ENCODE measurements at regions not wholly inside any gene's neighbourhood (a gene's known extent, or its start where the extent isn't known, plus 50 kb on each side); places are given as distances from the start of the nearest gene placed in this dataset.

- Histone ChIP-seq H3K4me1 (replicated peaks in 1 of 4; ENCODE audit: control insufficient read depth in 3 of 4, insufficient read depth in 4 of 4, low read length in 3 of 4) (no peaks in the 10 kb centered on the region), H3K23me2 (ENCODE audit: low read depth, low read length) (no peaks in the 10 kb centered on the region), H3K18ac (ENCODE audit: extremely low read depth, low read length) (no peak overlapping the region), H3K27me3 (replicated peaks in 1 of 4; ENCODE audit: control insufficient read depth in 3 of 4, extremely low read depth in 1 of 4, insufficient read depth in 3 of 4, low read length in 3 of 4) (no peaks in the 10 kb centered on the region), H3K9me3 (ENCODE audit: insufficient read depth in 2 of 2, low read depth in 1 of 2, low read length in 1 of 2) (no peaks in the 10 kb centered on the region), H3K4ac (replicated peaks; ENCODE audit: insufficient read length, low read depth, low read length) (no peak overlapping the region), H3K4me2 (ENCODE audit: insufficient read depth in 1 of 2, low read depth in 2 of 2, low read length in 2 of 2) (no peak overlapping the region), H3K23ac (ENCODE audit: insufficient read length) (no peak overlapping the region), H2BK15ac (ENCODE audit: low read length) (no peak overlapping the region), H3K27ac (ENCODE audit: low read depth, low read length) (no peak overlapping the region), H2BK12ac (ENCODE audit: low read depth, low read length) (no peak overlapping the region), H2BK5ac (ENCODE audit: low read depth, low read length) (no peak overlapping the region), H3K36me3 (ENCODE audit: control insufficient read depth in 2 of 4, insufficient read depth in 4 of 4, low read length in 3 of 4) (no peaks in the 10 kb centered on the region), H2BK120ac (replicated peaks; ENCODE audit: low read depth, low read length) (no peak overlapping the region), H2BK20ac (ENCODE audit: low read length) (no peak overlapping the region), H2AFZ (ENCODE audit: low read length) (no peak overlapping the region), H3K14ac (ENCODE audit: insufficient read length) (no peak overlapping the region), H3K56ac (replicated peaks; ENCODE audit: insufficient read length, low read depth, low read length) (no peak overlapping the region), H3K79me2 (ENCODE audit: control insufficient read depth in 1 of 2, insufficient read depth in 2 of 2, low read length in 2 of 2) (no peaks in the 10 kb centered on the region), H3K4me3 (ENCODE audit: extremely low read depth in 1 of 4, insufficient read depth in 2 of 4, low read depth in 3 of 4, low read length in 4 of 4) (no peak overlapping the region), H3K79me1 (ENCODE audit: low read depth, low read length) (no peaks in the 10 kb centered on the region), H3K9ac (replicated peaks in 1 of 4; ENCODE audit: extremely low read depth in 1 of 4, low read depth in 3 of 4, low read length in 3 of 4) (no peak overlapping the region), H4K20me1 (replicated peaks in 1 of 2; ENCODE audit: control insufficient read depth in 1 of 2, insufficient read depth in 2 of 2, low read length in 2 of 2) (no peaks in the 10 kb centered on the region), H2AK5ac (ENCODE audit: low read depth, low read length) (no peak overlapping the region), H4K91ac (replicated peaks; ENCODE audit: insufficient read length, low read length) (no peak overlapping the region), H4K8ac (ENCODE audit: extremely low read depth, insufficient read depth, low read length) (no peak overlapping the region), H4K5ac (ENCODE audit: insufficient read length, low read depth, low read length) (no peak overlapping the region)
- no peak for FAIRE-seq
- 83% methylated on average over 1 of the region's 1 CpG; no CpG with 5 or more reads in 1 of the 2 experiments for WGBS, 2 experiments (ENCODE audit: extremely low coverage in 1 of 2, insufficient coverage in 1 of 2, insufficient read length in 1 of 2, insufficient replicate concordance in 2 of 2, low coverage in 1 of 2, low lambda C conversion rate in 2 of 2, missing lambda C conversion rate in 1 of 2)
- ChIA-PET CTCF (ENCODE audit: partially characterized antibody) (no interaction called here), POLR2A (ENCODE audit: partially characterized antibody) (no interaction called here)
- no peak for DNase-seq (ENCODE audit: low read depth in 1 of 2, low spot score in 2 of 2)
- TF ChIP-seq RNF2 (IDR thresholded peaks at IDR 0.05; ENCODE audit: borderline replicate concordance, low read depth, low read length, missing control alignments, poor library complexity, severe bottlenecking), result no peak
- TF ChIP-seq BCL11A (IDR thresholded peaks at IDR 0.05; ENCODE audit: low read depth in 2 of 2, low read length in 2 of 2), result no peak
- TF ChIP-seq TAF7 (optimal IDR thresholded peaks at IDR 0.05; ENCODE audit: borderline replicate concordance, low read depth, low read length), result no peak
- TF ChIP-seq FOSL1 (IDR thresholded peaks at IDR 0.05; ENCODE audit: insufficient read depth, low read depth, low read length), result no peak
- TF ChIP-seq CREB1 (IDR thresholded peaks at IDR 0.05), result no peak
- no peak for TF ChIP-seq ATF3 (IDR thresholded peaks at IDR 0.05; ENCODE audit: insufficient read depth, low read depth, low read length)
- TF ChIP-seq SP1 (IDR thresholded peaks at IDR 0.05; ENCODE audit: low read depth, low read length), result no peak
- TF ChIP-seq SP4 (IDR thresholded peaks at IDR 0.05; ENCODE audit: low read length), result no peak
- TF ChIP-seq EGR1 (IDR thresholded peaks at IDR 0.05; ENCODE audit: borderline replicate concordance, low read depth, low read length), result no peak
- no peak for TF ChIP-seq GABPA (IDR thresholded peaks at IDR 0.05; ENCODE audit: borderline replicate concordance, insufficient read depth, low read length)
- no peak for TF ChIP-seq POU5F1 (IDR thresholded peaks at IDR 0.05; ENCODE audit: low read depth, low read length)
- TF ChIP-seq SIN3A (conservative IDR thresholded peaks at IDR 0.05 in 1 of 2, IDR thresholded peaks at IDR 0.05 in 1 of 2; ENCODE audit: low read depth in 1 of 2, low read length in 2 of 2), result no peak
- no peak for TF ChIP-seq HDAC2 (IDR thresholded peaks at IDR 0.05; ENCODE audit: borderline replicate concordance in 1 of 2, low read depth in 2 of 2, low read length in 2 of 2)
- TF ChIP-seq KDM4A (IDR thresholded peaks at IDR 0.05; ENCODE audit: low read depth, low read length, severe bottlenecking), result no peak
These were observed 340.8 kb upstream of the TOM1L1 start for GRCh38 chr17:54559883-54560282.
